PC-9 (cell line): ENCODE measurements at regions not wholly inside any gene's neighbourhood (a gene's known extent, or its start where the extent isn't known, plus 50 kb on each side); places are given as distances from the start of the nearest gene placed in this dataset.
A peak's percentile ranks its signal among the peaks of the same experiment; 100 is the strongest.

Experiments
- BruUV-seq: library from RNA; stranded (reverse); fragments of 400-500 nt; replicated peaks from 2 replicates; lab custom pipeline; 2021; lab: Mats Ljungman, UMichigan
- CTCF ChIA-PET: fragments of 300-600 bp; sonication (Branson Sonifier 250); formaldehyde crosslinking; loops from one replicate; lab custom pipeline; 2022; ENCODE audit warnings: antibody characterized with exemption; lab: Charles Lee
- POLR2A ChIA-PET: fragments of 300-600 bp; sonication (Branson Sonifier 250); formaldehyde crosslinking; loops from one replicate; lab custom pipeline; 2022; ENCODE audit warnings: antibody characterized with exemption; ENCODE audit not compliant: unreplicated experiment; lab: Charles Lee
- DNase-seq, 2 experiments: peaks; one replicate each; pipeline versions ENCODE4 v3.0.0 to v3.0.0-alpha.2; 2015 to 2022; ENCODE audit warnings: mixed read lengths in 1 of 2
- H2AFZ ChIP-seq: fragments of 200-600 bp; sonication (generic); 2 replicates; pipeline ENCODE4 v1.8.1; 2017; ENCODE audit warnings: antibody characterized with exemption
- H3F3A ChIP-seq: fragments of 200-600 bp; sonication (generic); 2 replicates; pipeline ENCODE4 v1.8.1; 2017; ENCODE audit warnings: antibody characterized with exemption, mild to moderate bottlenecking, low read depth; ENCODE audit not compliant: insufficient read depth
- H3K27ac ChIP-seq: fragments of 200-600 bp; sonication (generic); 2 replicates; pipeline ENCODE4 v1.6.1; 2016; ENCODE audit warnings: mixed run types
- H3K27me3 ChIP-seq: fragments of 200-600 bp; sonication (generic); 2 replicates; pipeline ENCODE4 v1.6.1; 2016; ENCODE audit warnings: low read depth, mixed run types; ENCODE audit not compliant: insufficient read depth
- H3K36me3 ChIP-seq: fragments of 200-600 bp; sonication (generic); 2 replicates; pipeline ENCODE4 v1.6.1; 2016; ENCODE audit warnings: low read depth, mixed run types
- H3K4me1 ChIP-seq: fragments of 200-600 bp; sonication (generic); replicated peaks from 2 replicates; pipeline ENCODE4 v1.6.1; 2016; ENCODE audit warnings: mixed run types; ENCODE audit not compliant: insufficient read depth
- H3K4me2 ChIP-seq: fragments of 200-600 bp; sonication (generic); 2 replicates; pipeline ENCODE4 v1.6.1; 2017; ENCODE audit warnings: mixed run types
- H3K4me3 ChIP-seq: fragments of 200-600 bp; sonication (generic); 2 replicates; pipeline ENCODE4 v1.6.1; 2016; ENCODE audit warnings: mixed run types
- H3K79me2 ChIP-seq: fragments of 200-600 bp; sonication (generic); 2 replicates; pipeline ENCODE4 v1.6.1; 2017; ENCODE audit warnings: low read depth, mixed run types
- H3K9me2 ChIP-seq: fragments of 200-600 bp; sonication (generic); 2 replicates; pipeline ENCODE4 v1.8.1; 2017; ENCODE audit warnings: mild to moderate bottlenecking; ENCODE audit not compliant: insufficient read depth
- H3K9me3 ChIP-seq: fragments of 200-600 bp; sonication (generic); 2 replicates; pipeline ENCODE4 v1.8.1; 2016; ENCODE audit warnings: low read depth; ENCODE audit not compliant: insufficient read depth
- H4K20me1 ChIP-seq: fragments of 200-600 bp; sonication (generic); 2 replicates; pipeline ENCODE4 v1.8.1; 2017; ENCODE audit not compliant: insufficient read depth
- EZH2 ChIP-seq: fragments of 200-600 bp; sonication (generic); IDR thresholded peaks from 2 replicates; pipeline ENCODE4 v1.8.0; 2017; ENCODE audit warnings: antibody characterized with exemption, low read depth
- intact Hi-C: fragments of 100-400 bp; cut with micrococcal nuclease; formaldehyde crosslinking; loops from one replicate; pipeline ENCODE4 v1.10.0; 2022; ENCODE audit not compliant: unreplicated experiment
- TF ChIP-seq, protein P1 (sequence below): fragments of 200-600 bp; sonication (generic); conservative IDR thresholded peaks from 2 replicates; pipeline ENCODE4 v1.6.1; 2017; ENCODE audit warnings: mixed run types, antibody characterized with exemption, mild to moderate bottlenecking, moderate library complexity

DNA sequence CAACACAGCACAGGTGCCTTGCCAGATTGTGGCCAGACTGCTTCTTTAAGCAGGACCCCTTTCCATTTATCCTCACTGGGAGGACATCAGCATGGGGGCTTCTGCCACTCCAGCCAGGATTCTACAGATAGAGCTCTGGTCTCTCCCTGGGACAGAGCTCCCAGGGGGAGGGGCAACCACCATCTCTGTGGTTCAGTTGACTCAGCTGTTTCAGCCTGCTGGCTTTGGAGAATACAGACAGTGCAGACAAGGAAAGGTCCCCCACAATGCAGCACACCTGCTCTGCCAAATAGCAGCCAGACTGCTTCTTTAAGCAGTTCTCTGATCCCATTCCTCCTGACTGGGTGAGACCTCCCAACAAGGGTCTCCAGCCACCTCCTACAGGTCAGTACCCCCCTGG lies 132.8 kb downstream of the OR2K2 start:
- Histone ChIP-seq H4K20me1 (no peaks in the 10 kb centered on the region), H3K36me3 (no peaks in the 10 kb centered on the region), H3K9me2 (no peaks in the 10 kb centered on the region), H3K27me3 (0 out of 2 replicates have a peak, but pooled peaks cover 2% of the 10 kb centered on the region), H3F3A (no peaks in the 10 kb centered on the region), H3K9me3 (no peaks in the 10 kb centered on the region; the same call in 1 of the 2 replicates), H3K4me1 (no peaks in the 10 kb centered on the region), H2AFZ (0 out of 2 replicates have a peak overlapping the region, but pooled peaks have one; percentile 43), H3K4me3 (no peak overlapping the region), H3K27ac (no peak overlapping the region), H3K79me2 (no peaks in the 10 kb centered on the region), H3K4me2 (no peak overlapping the region)
- no peak for DNase-seq
- BruUV-seq: no TSS peak
- no peak for TF ChIP-seq EZH2
- TF ChIP-seq, protein P1, sequence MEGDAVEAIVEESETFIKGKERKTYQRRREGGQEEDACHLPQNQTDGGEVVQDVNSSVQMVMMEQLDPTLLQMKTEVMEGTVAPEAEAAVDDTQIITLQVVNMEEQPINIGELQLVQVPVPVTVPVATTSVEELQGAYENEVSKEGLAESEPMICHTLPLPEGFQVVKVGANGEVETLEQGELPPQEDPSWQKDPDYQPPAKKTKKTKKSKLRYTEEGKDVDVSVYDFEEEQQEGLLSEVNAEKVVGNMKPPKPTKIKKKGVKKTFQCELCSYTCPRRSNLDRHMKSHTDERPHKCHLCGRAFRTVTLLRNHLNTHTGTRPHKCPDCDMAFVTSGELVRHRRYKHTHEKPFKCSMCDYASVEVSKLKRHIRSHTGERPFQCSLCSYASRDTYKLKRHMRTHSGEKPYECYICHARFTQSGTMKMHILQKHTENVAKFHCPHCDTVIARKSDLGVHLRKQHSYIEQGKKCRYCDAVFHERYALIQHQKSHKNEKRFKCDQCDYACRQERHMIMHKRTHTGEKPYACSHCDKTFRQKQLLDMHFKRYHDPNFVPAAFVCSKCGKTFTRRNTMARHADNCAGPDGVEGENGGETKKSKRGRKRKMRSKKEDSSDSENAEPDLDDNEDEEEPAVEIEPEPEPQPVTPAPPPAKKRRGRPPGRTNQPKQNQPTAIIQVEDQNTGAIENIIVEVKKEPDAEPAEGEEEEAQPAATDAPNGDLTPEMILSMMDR: no peak
- CTCF ChIA-PET: no interaction called here
- intact Hi-C loops: no loop called here
- POLR2A ChIA-PET: no interaction called here

DNA sequence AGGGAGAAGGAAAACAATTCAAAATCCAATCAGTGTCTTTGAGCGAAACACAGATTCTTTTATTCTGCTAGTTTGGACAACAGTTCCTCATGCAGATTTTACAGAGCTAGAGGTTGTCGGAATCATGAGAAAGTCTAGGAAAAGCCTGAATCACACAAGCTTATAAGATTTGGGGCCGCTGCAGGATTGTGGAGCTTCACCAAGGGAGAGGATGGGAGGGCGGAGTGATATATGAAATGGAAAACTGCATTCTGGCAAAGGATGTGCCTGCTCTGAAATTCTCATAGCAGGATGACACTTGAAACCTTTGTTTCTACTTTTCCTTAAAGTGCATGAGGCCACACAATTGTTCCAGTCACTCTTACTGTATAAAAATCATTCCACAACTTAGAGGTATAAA lies 134.3 kb downstream of the OR2K2 start:
- intact Hi-C loops: no loop called here
- ChIA-PET POLR2A (no interaction called here), CTCF (no interaction called here)
- Histone ChIP-seq H3K9me2 (no peaks in the 10 kb centered on the region), H3K27me3 (0 out of 2 replicates have a peak, but pooled peaks cover 2% of the 10 kb centered on the region), H4K20me1 (no peaks in the 10 kb centered on the region), H3K4me1 (no peaks in the 10 kb centered on the region), H3K36me3 (no peaks in the 10 kb centered on the region), H3K9me3 (no peaks in the 10 kb centered on the region; the same call in 1 of the 2 replicates), H3K27ac (no peak overlapping the region), H3K79me2 (no peaks in the 10 kb centered on the region), H3K4me3 (no peak overlapping the region), H3K4me2 (no peak overlapping the region), H3F3A (no peaks in the 10 kb centered on the region), H2AFZ (no peak overlapping the region)
- no TSS peak for BruUV-seq
- TF ChIP-seq EZH2: no peak
- TF ChIP-seq, protein P1: no peak
- DNase-seq: no peak

DNA sequence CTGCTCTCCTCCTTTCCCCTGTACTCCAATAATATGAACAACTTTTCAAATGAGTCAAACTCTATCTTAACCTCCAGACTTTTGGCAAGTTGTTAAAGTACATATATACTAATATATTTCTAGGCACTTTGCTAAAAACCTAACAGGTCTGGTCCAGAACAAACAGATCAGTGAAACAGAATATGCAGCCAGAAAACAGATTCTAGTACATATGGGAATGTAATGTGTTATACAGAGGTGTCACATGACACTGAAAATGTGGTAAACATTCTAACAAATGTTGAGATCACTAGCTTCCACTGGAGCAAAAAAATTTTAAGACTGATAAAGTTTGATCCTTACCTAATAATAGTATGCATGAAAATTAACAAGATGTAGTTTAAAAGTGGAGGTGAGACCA lies 136.9 kb downstream of the OR2K2 start:
- H3K36me3 ChIP-seq: no peaks in the 10 kb centered on the region
- H3K27ac ChIP-seq: no peak overlapping the region
- H3K27me3 ChIP-seq: no peaks in the 10 kb centered on the region
- no peaks in the 10 kb centered on the region for H3K4me1 ChIP-seq
- H3K4me3 ChIP-seq: no peak overlapping the region
- H3K79me2 ChIP-seq: no peaks in the 10 kb centered on the region
- H3K9me2 ChIP-seq: no peaks in the 10 kb centered on the region
- H4K20me1 ChIP-seq: no peaks in the 10 kb centered on the region
- no peak overlapping the region for H2AFZ ChIP-seq
- ChIA-PET POLR2A (no interaction called here), CTCF (no interaction called here)
- no peak overlapping the region for H3K4me2 ChIP-seq
- intact Hi-C loops: no loop called here
- TF ChIP-seq, protein P1: no peak
- no peak for TF ChIP-seq EZH2
- BruUV-seq: no TSS peak
- H3F3A ChIP-seq: no peaks in the 10 kb centered on the region
- no peaks in the 10 kb centered on the region for H3K9me3 ChIP-seq
- DNase-seq: no peak
